SK-N-SH (cell line): ENCODE measurements at regions not wholly inside any gene's neighbourhood (a gene's known extent, or its start where the extent isn't known, plus 50 kb on each side); places are given as distances from the start of the nearest gene placed in this dataset.
"Not testable (repeated sequence)": the region's sequence is repeated elsewhere in the genome, so short reads cannot be mapped to it uniquely, and the experiment has no call there.

Experiments
- EP300 ChIP-seq, 2 experiments: IDR thresholded peaks; 2 replicates each; pipeline versions ENCODE4 v1.4.0 to v1.6.1; 2012; ENCODE audit warnings: borderline replicate concordance in 1 of 2, low read depth in 1 of 2, low read length in 1 of 2
- FOXJ3 ChIP-seq: sonication (generic); formaldehyde crosslinking; IDR thresholded peaks from 2 replicates; pipeline ENCODE4 v1.5.1; 2020; ENCODE audit warnings: mild to moderate bottlenecking, missing genetic modification reagents
- FOXM1 ChIP-seq: IDR thresholded peaks from 2 replicates; pipeline ENCODE4 v1.4.0; 2012; ENCODE audit warnings: low read depth, mild to moderate bottlenecking
- MXI1 ChIP-seq: IDR thresholded peaks from 2 replicates; pipeline ENCODE4 v1.6.1; 2012; ENCODE audit warnings: mild to moderate bottlenecking, low read depth, low read length, improper control_type of control experiment
- NFIC ChIP-seq: IDR thresholded peaks from 2 replicates; pipeline ENCODE4 v1.4.0; 2012; ENCODE audit warnings: borderline replicate concordance
- POLR2AphosphoS5 ChIP-seq: IDR thresholded peaks from 2 replicates; pipeline ENCODE4 v1.6.1; 2012; ENCODE audit warnings: low read depth, low read length
- RAD21 ChIP-seq: IDR thresholded peaks from 2 replicates; pipeline ENCODE4 v1.6.1; 2012; ENCODE audit warnings: mild to moderate bottlenecking, low read length
- REST ChIP-seq: IDR thresholded peaks from 2 replicates; pipeline ENCODE4 v1.6.1; 2012; ENCODE audit warnings: mild to moderate bottlenecking, low read depth, low read length, moderate library complexity
- RXRA ChIP-seq: IDR thresholded peaks from 2 replicates; pipeline ENCODE4 v1.4.0; 2012; ENCODE audit warnings: low read depth, mild to moderate bottlenecking, borderline replicate concordance
- SMC3 ChIP-seq: IDR thresholded peaks from 2 replicates; pipeline ENCODE4 v1.6.1; 2012; ENCODE audit warnings: low read depth, low read length, improper control_type of control experiment
- TCF12 ChIP-seq: IDR thresholded peaks from 2 replicates; pipeline ENCODE4 v1.4.0; 2012
- YY1 ChIP-seq: IDR thresholded peaks from 2 replicates; pipeline ENCODE4 v1.4.0; 2012; ENCODE audit warnings: low read depth, mild to moderate bottlenecking
- TF ChIP-seq, protein P1 (sequence below): fragments of 200-600 bp; sonication (generic); IDR thresholded peaks from 2 replicates; pipeline ENCODE4 v1.6.1; 2017; ENCODE audit warnings: antibody characterized with exemption, mild to moderate bottlenecking, moderate library complexity
- TF ChIP-seq, protein P2 (sequence below): IDR thresholded peaks from 2 replicates; pipeline ENCODE4 v1.4.0; 2012; ENCODE audit warnings: low read depth, borderline replicate concordance

GRCh38 chr22:22300511-22300910 is 55.9 kb downstream of the VPREB1 start:
- TF ChIP-seq REST; EP300 (IDR thresholded peaks at IDR 0.05; ENCODE audit: borderline replicate concordance in 1 of 2, low read depth in 1 of 2, low read length in 1 of 2); FOXM1; YY1; TCF12; POLR2AphosphoS5; NFIC; FOXJ3 (CRISPR knock-in tag); RAD21; MXI1; SMC3; RXRA: not testable (repeated sequence)
- TF ChIP-seq, protein P1, sequence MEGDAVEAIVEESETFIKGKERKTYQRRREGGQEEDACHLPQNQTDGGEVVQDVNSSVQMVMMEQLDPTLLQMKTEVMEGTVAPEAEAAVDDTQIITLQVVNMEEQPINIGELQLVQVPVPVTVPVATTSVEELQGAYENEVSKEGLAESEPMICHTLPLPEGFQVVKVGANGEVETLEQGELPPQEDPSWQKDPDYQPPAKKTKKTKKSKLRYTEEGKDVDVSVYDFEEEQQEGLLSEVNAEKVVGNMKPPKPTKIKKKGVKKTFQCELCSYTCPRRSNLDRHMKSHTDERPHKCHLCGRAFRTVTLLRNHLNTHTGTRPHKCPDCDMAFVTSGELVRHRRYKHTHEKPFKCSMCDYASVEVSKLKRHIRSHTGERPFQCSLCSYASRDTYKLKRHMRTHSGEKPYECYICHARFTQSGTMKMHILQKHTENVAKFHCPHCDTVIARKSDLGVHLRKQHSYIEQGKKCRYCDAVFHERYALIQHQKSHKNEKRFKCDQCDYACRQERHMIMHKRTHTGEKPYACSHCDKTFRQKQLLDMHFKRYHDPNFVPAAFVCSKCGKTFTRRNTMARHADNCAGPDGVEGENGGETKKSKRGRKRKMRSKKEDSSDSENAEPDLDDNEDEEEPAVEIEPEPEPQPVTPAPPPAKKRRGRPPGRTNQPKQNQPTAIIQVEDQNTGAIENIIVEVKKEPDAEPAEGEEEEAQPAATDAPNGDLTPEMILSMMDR = not testable (repeated sequence)
- TF ChIP-seq, protein P2, sequence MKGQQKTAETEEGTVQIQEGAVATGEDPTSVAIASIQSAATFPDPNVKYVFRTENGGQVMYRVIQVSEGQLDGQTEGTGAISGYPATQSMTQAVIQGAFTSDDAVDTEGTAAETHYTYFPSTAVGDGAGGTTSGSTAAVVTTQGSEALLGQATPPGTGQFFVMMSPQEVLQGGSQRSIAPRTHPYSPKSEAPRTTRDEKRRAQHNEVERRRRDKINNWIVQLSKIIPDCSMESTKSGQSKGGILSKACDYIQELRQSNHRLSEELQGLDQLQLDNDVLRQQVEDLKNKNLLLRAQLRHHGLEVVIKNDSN = not testable (repeated sequence)
